Ishikawa (cell line): ENCODE measurements at regions not wholly inside any gene's neighbourhood (a gene's known extent, or its start where the extent isn't known, plus 50 kb on each side); places are given as distances from the start of the nearest gene placed in this dataset.

ENCODE experiments used
- CEBPB ChIP-seq: IDR thresholded peaks from 2 replicates; pipeline ENCODE4 v1.6.1; 2012
- EP300 ChIP-seq: IDR thresholded peaks from 2 replicates; pipeline ENCODE4 v1.6.1; 2012; ENCODE audit warnings: borderline replicate concordance
- NFIC ChIP-seq: IDR thresholded peaks from 2 replicates; pipeline ENCODE4 v1.6.1; 2012
- RAD21 ChIP-seq: IDR thresholded peaks from 2 replicates; pipeline ENCODE4 v1.6.1; 2012; ENCODE audit warnings: low read depth
- TAF1 ChIP-seq: IDR thresholded peaks from 2 replicates; pipeline ENCODE4 v1.6.1; 2012; ENCODE audit warnings: low read depth, mild to moderate bottlenecking
- TCF12 ChIP-seq: IDR thresholded peaks from 2 replicates; pipeline ENCODE4 v1.6.1; 2012; ENCODE audit warnings: low read depth
- TF ChIP-seq, protein P1 (sequence below): IDR thresholded peaks from 2 replicates; pipeline ENCODE4 v1.6.1; 2012; ENCODE audit warnings: low read depth, mild to moderate bottlenecking

DNA sequence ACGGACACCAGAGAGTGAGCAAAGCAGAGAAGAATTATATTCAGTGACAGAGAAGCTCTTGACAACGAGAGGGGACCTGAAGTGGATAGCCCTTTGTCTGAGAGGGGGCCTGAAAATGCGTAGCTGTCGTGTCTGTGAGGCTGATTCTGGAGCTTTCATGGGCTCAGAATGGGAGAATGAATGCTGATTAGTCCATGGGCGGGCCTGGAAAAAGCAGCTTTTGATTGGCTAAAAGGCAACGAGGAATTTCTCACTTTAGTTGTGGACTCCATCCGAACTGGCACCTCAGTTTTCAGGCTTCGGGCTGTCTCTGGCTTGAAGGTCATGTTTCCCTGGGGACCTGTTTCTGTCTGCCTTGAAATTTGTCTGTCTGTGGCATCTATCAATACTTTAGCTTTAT, 487.1 kb downstream of the TECRL start:
- TF ChIP-seq NFIC (no peak), RAD21 (no peak), TAF1 (no peak), EP300 (no peak), CEBPB (no peak), TCF12 (no peak)
- TF ChIP-seq, protein P1, sequence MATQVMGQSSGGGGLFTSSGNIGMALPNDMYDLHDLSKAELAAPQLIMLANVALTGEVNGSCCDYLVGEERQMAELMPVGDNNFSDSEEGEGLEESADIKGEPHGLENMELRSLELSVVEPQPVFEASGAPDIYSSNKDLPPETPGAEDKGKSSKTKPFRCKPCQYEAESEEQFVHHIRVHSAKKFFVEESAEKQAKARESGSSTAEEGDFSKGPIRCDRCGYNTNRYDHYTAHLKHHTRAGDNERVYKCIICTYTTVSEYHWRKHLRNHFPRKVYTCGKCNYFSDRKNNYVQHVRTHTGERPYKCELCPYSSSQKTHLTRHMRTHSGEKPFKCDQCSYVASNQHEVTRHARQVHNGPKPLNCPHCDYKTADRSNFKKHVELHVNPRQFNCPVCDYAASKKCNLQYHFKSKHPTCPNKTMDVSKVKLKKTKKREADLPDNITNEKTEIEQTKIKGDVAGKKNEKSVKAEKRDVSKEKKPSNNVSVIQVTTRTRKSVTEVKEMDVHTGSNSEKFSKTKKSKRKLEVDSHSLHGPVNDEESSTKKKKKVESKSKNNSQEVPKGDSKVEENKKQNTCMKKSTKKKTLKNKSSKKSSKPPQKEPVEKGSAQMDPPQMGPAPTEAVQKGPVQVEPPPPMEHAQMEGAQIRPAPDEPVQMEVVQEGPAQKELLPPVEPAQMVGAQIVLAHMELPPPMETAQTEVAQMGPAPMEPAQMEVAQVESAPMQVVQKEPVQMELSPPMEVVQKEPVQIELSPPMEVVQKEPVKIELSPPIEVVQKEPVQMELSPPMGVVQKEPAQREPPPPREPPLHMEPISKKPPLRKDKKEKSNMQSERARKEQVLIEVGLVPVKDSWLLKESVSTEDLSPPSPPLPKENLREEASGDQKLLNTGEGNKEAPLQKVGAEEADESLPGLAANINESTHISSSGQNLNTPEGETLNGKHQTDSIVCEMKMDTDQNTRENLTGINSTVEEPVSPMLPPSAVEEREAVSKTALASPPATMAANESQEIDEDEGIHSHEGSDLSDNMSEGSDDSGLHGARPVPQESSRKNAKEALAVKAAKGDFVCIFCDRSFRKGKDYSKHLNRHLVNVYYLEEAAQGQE = no peak
